Heart left ventricle (tissue), 13 donors: ENCODE measurements at regions not wholly inside any gene's neighbourhood (a gene's known extent, or its start where the extent isn't known, plus 50 kb on each side); places are given as distances from the start of the nearest gene placed in this dataset.

Experiments used
- POLR2A ChIP-seq, 2 donors: fragments of 450-650 bp; IDR thresholded peaks; one replicate each; pipeline ENCODE4 v1.6.1; 2017; ENCODE audit warnings: antibody characterized with exemption in 2 of 2, mild to moderate bottlenecking in 2 of 2, moderate library complexity in 2 of 2
- TF ChIP-seq, protein P1 (sequence below), 12 donors: fragments of 200-600 bp; sonication (generic) in 4 of 12; IDR thresholded peaks; one replicate each; pipeline versions ENCODE4 v1.5.0 to v1.8.0; 2018 to 2022; ENCODE audit warnings: antibody characterized with exemption in 12 of 12, mild to moderate bottlenecking in 5 of 12
- donor health status: ischemic (EF 13 %, LVEDD 7.1; RV severe dilation, severe dysfunction).
- donor health status: DM: no; HTN: yes; CAD: no.
- donor health status: DM: no; HTN: no; CAD: no.
- donor health status: ischemic (EF 25% LVEDD 6.9; RV normal size, moderate dysfunction).
- donor health status: ischemic (EF 25% LVEDD 5.7; RV mildly dilated, moderate dysfunction).
- donor health status: ischemic (EF 35%, LVEDD 5.7; RV mildly dilated, moderate dysfunction).
- donor health status: nonischemic (EF 11% LVEDD 7.7; RV severe dilation, severe dysfunction).
- donor health status: DM: yes; HTN: yes; CAD: no.
- donor health status: PGD.
- donor health status: ischemic (EF 29% LVEDD 5.4; RV normal size, mild dysfunction).
- donor health status: nonischemic (EF 23%, LVEDD 6.1; RV moderate dilation, normal function).

DNA sequence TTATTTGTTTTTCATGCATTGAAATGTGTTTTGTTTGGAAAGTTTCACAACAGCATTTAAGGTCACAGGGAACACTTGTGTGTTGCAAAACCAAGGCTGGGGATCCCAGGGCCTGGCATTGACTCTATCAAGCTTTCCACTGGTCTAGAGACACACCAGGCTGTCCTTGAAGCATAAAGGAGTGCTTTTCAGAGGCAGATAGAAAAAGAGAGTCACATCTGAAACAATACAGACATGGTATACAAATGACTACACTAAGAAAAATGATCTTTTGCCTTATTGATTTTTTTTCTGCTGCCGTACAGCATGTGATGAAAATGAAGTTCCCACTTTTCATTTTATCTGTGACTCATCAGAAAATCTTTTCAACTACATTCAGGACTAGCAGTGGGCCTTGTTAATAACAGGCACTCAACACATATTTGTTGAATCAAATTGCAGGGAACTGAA is 61.9 kb upstream of the ZCCHC2 start:
- TF ChIP-seq, protein P1, sequence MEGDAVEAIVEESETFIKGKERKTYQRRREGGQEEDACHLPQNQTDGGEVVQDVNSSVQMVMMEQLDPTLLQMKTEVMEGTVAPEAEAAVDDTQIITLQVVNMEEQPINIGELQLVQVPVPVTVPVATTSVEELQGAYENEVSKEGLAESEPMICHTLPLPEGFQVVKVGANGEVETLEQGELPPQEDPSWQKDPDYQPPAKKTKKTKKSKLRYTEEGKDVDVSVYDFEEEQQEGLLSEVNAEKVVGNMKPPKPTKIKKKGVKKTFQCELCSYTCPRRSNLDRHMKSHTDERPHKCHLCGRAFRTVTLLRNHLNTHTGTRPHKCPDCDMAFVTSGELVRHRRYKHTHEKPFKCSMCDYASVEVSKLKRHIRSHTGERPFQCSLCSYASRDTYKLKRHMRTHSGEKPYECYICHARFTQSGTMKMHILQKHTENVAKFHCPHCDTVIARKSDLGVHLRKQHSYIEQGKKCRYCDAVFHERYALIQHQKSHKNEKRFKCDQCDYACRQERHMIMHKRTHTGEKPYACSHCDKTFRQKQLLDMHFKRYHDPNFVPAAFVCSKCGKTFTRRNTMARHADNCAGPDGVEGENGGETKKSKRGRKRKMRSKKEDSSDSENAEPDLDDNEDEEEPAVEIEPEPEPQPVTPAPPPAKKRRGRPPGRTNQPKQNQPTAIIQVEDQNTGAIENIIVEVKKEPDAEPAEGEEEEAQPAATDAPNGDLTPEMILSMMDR (IDR thresholded peaks at IDR 0.05): no peak
- no peak for TF ChIP-seq POLR2A (IDR thresholded peaks at IDR 0.05)
